ENCODE measurements at regions not wholly inside any gene's neighbourhood (a gene's known extent, or its start where the extent isn't known, plus 50 kb on each side); places are given as distances from the start of the nearest gene placed in this dataset.

- TF ChIP-seq CTCF (IDR thresholded peaks at IDR 0.05): no peak
- TF ChIP-seq POLR2A (IDR thresholded peaks at IDR 0.05): no peak
These were observed 365.2 kb downstream of the TUSC7 start for GRCh38 chr3:117074826-117075225.

Measured in adrenal gland (tissue), 5 donors.